Hepatocyte (in vitro differentiated cells): ENCODE measurements at regions not wholly inside any gene's neighbourhood (a gene's known extent, or its start where the extent isn't known, plus 50 kb on each side); places are given as distances from the start of the nearest gene placed in this dataset.

Source experiments
- EZH2 ChIP-seq: fragments of 200-600 bp; sonication (generic); IDR thresholded peaks from 2 replicates; pipeline ENCODE4 v1.6.1; 2016; ENCODE audit warnings: antibody characterized with exemption, mild to moderate bottlenecking, borderline replicate concordance
- EZH2phosphoT487 ChIP-seq: fragments of 200-600 bp; sonication (generic); IDR thresholded peaks from one replicate; pipeline ENCODE4 v1.6.1; 2018; ENCODE audit warnings: antibody characterized with exemption, mild to moderate bottlenecking, low read depth, moderate library complexity; ENCODE audit not compliant: unreplicated experiment, severe bottlenecking
- TF ChIP-seq, protein P1 (sequence below): fragments of 200-600 bp; sonication (generic); IDR thresholded peaks from 2 replicates; pipeline ENCODE4 v1.5.1; 2016; ENCODE audit warnings: antibody characterized with exemption, mild to moderate bottlenecking; ENCODE audit not compliant: poor library complexity

DNA sequence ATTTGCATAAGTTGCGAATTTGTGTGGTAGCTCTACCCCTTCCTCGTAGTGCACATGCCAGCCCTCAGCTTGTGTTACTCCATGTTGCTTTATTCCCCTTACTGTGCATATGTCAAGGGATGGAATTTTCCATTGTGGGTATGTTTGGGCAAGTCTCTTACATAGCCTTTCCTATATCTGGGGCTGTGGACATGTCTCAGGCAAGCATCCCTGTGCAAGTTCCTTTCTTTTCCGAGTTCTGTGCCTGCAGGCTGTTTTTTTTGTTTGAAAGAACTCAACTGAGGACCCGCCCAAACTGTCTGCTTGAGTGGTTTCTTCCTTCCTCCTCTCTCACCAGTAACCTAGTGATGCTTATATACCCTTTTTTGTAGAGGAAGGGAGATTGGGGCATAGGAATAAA is 1739.1 kb upstream of the PIK3C3 start:
- TF ChIP-seq, protein P1, sequence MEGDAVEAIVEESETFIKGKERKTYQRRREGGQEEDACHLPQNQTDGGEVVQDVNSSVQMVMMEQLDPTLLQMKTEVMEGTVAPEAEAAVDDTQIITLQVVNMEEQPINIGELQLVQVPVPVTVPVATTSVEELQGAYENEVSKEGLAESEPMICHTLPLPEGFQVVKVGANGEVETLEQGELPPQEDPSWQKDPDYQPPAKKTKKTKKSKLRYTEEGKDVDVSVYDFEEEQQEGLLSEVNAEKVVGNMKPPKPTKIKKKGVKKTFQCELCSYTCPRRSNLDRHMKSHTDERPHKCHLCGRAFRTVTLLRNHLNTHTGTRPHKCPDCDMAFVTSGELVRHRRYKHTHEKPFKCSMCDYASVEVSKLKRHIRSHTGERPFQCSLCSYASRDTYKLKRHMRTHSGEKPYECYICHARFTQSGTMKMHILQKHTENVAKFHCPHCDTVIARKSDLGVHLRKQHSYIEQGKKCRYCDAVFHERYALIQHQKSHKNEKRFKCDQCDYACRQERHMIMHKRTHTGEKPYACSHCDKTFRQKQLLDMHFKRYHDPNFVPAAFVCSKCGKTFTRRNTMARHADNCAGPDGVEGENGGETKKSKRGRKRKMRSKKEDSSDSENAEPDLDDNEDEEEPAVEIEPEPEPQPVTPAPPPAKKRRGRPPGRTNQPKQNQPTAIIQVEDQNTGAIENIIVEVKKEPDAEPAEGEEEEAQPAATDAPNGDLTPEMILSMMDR, result no peak
- TF ChIP-seq EZH2, result no peak
- TF ChIP-seq EZH2phosphoT487, result no peak
